GM10266 (cell line): ENCODE measurements at regions not wholly inside any gene's neighbourhood (a gene's known extent, or its start where the extent isn't known, plus 50 kb on each side); places are given as distances from the start of the nearest gene placed in this dataset.

Source experiments
- DNase-seq: peaks from one replicate; pipeline ENCODE4 v3.0.0; 2012; ENCODE audit errors: extremely low spot score
- CTCF ChIP-seq: IDR thresholded peaks from 2 replicates; pipeline ENCODE4 v1.5.1; 2012; ENCODE audit warnings: mild to moderate bottlenecking, low read depth; ENCODE audit not compliant: control insufficient read depth, insufficient read depth; ENCODE audit errors: missing control alignments

GRCh38 chr2:139854769-139855483 is 1074.7 kb upstream of the NXPH2 start:
- TF ChIP-seq CTCF: no peak
- DNase-seq: no peak

GRCh38 chr2:139850254-139850890 is 1070.2 kb upstream of the NXPH2 start:
- no peak for TF ChIP-seq CTCF
- DNase-seq: no peak

- no peak for TF ChIP-seq CTCF
- no peak for DNase-seq
Observed at GRCh38 chr2:139836769-139837168, 1056.6 kb upstream of the NXPH2 start.

- no peak for TF ChIP-seq CTCF
- no peak for DNase-seq
Observed at GRCh38 chr2:139835101-139835500, 1054.9 kb upstream of the NXPH2 start.

- TF ChIP-seq CTCF: no peak
- no peak for DNase-seq
Observed at GRCh38 chr2:139828011-139828410, 1047.8 kb upstream of the NXPH2 start.

GRCh38 chr2:139825726-139826125 is 1045.5 kb upstream of the NXPH2 start:
- DNase-seq: no peak
- TF ChIP-seq CTCF: no peak

GRCh38 chr2:139819273-139819796 is 1039.1 kb upstream of the NXPH2 start:
- TF ChIP-seq CTCF: no peak
- DNase-seq: no peak
